ENCODE measurements at regions not wholly inside any gene's neighbourhood (a gene's known extent, or its start where the extent isn't known, plus 50 kb on each side); places are given as distances from the start of the nearest gene placed in this dataset.
"Not testable (repeated sequence)": the region's sequence is repeated elsewhere in the genome, so short reads cannot be mapped to it uniquely, and the experiment has no call there.

GRCh38 chr2:203612246-203612645 is 77.1 kb upstream of the RAPH1 start:
- TF ChIP-seq, protein P1, sequence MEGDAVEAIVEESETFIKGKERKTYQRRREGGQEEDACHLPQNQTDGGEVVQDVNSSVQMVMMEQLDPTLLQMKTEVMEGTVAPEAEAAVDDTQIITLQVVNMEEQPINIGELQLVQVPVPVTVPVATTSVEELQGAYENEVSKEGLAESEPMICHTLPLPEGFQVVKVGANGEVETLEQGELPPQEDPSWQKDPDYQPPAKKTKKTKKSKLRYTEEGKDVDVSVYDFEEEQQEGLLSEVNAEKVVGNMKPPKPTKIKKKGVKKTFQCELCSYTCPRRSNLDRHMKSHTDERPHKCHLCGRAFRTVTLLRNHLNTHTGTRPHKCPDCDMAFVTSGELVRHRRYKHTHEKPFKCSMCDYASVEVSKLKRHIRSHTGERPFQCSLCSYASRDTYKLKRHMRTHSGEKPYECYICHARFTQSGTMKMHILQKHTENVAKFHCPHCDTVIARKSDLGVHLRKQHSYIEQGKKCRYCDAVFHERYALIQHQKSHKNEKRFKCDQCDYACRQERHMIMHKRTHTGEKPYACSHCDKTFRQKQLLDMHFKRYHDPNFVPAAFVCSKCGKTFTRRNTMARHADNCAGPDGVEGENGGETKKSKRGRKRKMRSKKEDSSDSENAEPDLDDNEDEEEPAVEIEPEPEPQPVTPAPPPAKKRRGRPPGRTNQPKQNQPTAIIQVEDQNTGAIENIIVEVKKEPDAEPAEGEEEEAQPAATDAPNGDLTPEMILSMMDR (IDR thresholded peaks at IDR 0.05; ENCODE audit: borderline replicate concordance, insufficient read depth, low read depth, low read length), result no peak
- no peak overlapping the region for H3K4me3 ChIP-seq (ENCODE audit: low read depth, low read length)

GRCh38 chr2:203619267-203619878 is 84.3 kb upstream of the RAPH1 start:
- TF ChIP-seq, protein P1 (IDR thresholded peaks at IDR 0.05; ENCODE audit: borderline replicate concordance, insufficient read depth, low read depth, low read length), result no peak
- H3K4me3 ChIP-seq (ENCODE audit: low read depth, low read length), result no peak overlapping the region

DNA sequence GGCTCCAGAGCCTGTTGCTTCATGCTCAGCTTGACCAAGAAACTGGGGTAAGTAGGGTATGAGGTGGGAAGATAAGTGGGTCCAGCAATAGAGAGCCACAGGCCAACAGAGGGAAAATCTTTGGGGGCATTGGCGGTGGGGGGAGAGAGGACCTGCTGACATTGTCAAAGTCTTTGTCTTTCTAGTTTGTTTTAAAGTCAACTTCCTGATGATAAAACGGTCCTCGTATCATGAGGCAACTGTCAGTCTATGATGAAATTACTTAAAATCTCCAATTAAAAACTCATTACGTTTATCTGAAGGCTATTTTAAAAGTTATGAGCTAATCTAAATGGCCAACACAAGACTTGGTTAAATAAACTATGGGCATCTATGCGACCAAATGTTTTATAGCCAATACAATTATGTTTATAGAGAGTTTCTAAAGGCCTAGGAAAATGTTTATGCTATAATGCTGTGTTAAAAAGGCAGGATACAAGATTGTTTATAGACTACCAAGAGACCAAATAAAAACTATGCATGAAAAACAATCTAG is 84.4 kb upstream of the CD28 start:
- TF ChIP-seq, protein P1 (IDR thresholded peaks at IDR 0.05; ENCODE audit: borderline replicate concordance, insufficient read depth, low read depth, low read length), result no peak
- H3K4me3 ChIP-seq (ENCODE audit: low read depth, low read length), result no peak overlapping the region

DNA sequence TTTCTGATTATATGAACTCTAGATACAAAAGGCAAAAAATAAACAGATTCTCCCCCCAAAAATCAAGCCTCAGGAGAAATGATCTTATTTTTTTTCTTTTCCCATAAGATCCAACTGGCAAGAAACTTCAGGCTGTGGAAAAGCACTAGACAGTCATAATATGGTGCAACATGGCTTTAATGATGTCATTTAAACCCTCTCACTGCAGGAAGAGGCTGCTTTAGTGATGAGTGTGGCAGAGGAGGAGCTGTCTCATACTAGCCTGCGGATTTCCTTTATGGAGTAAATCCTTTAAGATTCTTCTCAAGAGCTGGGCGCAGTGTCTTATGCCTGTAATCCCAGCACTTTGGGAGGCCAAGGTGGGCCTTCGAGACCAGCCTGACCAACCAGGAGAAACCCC is 83.3 kb upstream of the CD28 start:
- H3K4me3 ChIP-seq (ENCODE audit: low read depth, low read length), result no peak overlapping the region
- TF ChIP-seq, protein P1 (IDR thresholded peaks at IDR 0.05; ENCODE audit: borderline replicate concordance, insufficient read depth, low read depth, low read length), result no peak

DNA sequence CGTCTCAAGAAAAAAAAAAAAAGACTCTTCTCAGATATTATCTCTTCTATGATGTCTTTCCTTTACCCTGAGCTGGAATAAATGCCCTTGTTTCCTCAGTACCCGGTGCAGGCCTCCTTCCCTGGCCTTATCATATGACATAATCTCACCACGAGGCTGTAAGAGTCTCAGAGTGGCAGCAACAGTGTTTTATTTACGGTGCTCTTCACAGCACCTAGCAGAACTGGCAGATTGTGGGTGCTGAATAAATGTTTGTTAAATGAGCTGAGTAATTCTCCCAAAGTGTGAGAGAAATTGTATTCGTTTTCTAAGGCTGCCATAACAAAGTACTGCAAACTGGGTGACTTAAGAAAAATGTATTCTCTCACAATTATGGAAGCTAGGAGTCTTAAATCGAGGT is 82.8 kb upstream of the CD28 start:
- TF ChIP-seq, protein P1 (IDR thresholded peaks at IDR 0.05; ENCODE audit: borderline replicate concordance, insufficient read depth, low read depth, low read length), result no peak
- no peak overlapping the region for H3K4me3 ChIP-seq (ENCODE audit: low read depth, low read length)

- TF ChIP-seq, protein P1 (IDR thresholded peaks at IDR 0.05; ENCODE audit: borderline replicate concordance, insufficient read depth, low read depth, low read length), result no peak
- H3K4me3 ChIP-seq (ENCODE audit: low read depth, low read length), result no peak overlapping the region
Measured at GRCh38 chr2:203625701-203626100, 80.7 kb upstream of the CD28 start.

DNA sequence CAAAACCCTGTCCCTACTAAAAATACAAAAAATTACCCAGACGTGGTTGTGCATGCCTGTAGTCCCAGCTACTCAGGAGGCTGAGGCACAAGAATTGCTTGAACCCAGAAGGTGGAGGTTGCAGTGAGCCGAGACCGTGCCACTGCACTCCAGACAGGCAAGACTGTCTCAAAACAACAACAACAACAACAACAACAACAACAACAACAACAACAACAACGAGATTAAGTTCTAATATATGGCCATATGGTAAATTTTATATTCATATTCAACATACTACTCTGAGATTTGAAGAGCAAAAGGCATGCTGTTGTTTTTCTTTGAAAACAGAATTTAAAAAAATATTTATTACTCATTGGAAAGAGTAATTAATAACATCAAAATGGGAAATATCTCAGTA is 80.2 kb upstream of the CD28 start:
- not testable (repeated sequence) for H3K4me3 ChIP-seq (ENCODE audit: low read depth, low read length)
